Glutamatergic neuron (in vitro differentiated cells): ENCODE measurements at regions not wholly inside any gene's neighbourhood (a gene's known extent, or its start where the extent isn't known, plus 50 kb on each side); places are given as distances from the start of the nearest gene placed in this dataset.

Experiments
- DNase-seq: peaks from one replicate; pipeline ENCODE4 v3.0.0; 2022
- H3K27ac Mint-ChIP-seq: one replicate; pipeline ENCODE4 v1.8.0; 2020; ENCODE audit warnings: mild to moderate bottlenecking, mixed read lengths, inconsistent platforms; ENCODE audit not compliant: unreplicated experiment
- H3K27me3 Mint-ChIP-seq: one replicate; pipeline ENCODE4 v1.8.0; 2020; ENCODE audit warnings: mild to moderate bottlenecking, moderate library complexity, mixed read lengths, inconsistent platforms; ENCODE audit not compliant: unreplicated experiment
- H3K36me3 Mint-ChIP-seq: one replicate; pipeline ENCODE4 v1.8.0; 2020; ENCODE audit warnings: mild to moderate bottlenecking, mixed read lengths, inconsistent platforms; ENCODE audit not compliant: unreplicated experiment
- H3K4me1 Mint-ChIP-seq: one replicate; pipeline ENCODE4 v1.8.0; 2020; ENCODE audit warnings: mild to moderate bottlenecking, low read depth, mixed read lengths, inconsistent platforms; ENCODE audit not compliant: unreplicated experiment
- H3K4me3 Mint-ChIP-seq: one replicate; pipeline ENCODE4 v1.8.0; 2020; ENCODE audit warnings: mild to moderate bottlenecking, mixed read lengths, inconsistent platforms; ENCODE audit not compliant: unreplicated experiment
- H3K9me3 Mint-ChIP-seq: one replicate; pipeline ENCODE4 v1.8.0; 2020; ENCODE audit warnings: mild to moderate bottlenecking, moderate library complexity, mixed read lengths, inconsistent platforms; ENCODE audit not compliant: unreplicated experiment
- TF ChIP-seq, protein P1 (sequence below): fragments of 200-600 bp; sonication (generic); IDR thresholded peaks from one replicate; pipeline ENCODE4 v1.5.0; 2021; ENCODE audit not compliant: partially characterized antibody, unreplicated experiment

DNA sequence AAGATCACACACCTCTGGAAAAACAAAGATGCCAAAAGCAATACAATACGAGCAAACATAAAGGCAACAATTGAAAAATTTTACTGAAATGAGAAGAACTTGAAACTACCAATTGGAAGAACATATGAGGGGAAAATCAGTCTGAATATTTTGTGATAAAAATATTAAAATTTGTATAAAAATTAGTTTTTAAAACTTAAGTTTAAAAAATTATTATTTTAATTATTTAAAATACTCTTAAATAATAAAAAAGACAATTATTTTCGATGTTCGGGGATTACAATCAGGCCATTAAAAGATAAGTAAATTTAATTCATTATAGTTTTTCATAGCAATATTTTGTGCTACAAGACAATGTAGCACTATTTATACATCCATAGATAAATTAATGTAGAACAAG is 1239.3 kb downstream of the AMY1C start:
- H3K27ac Mint-ChIP-seq = no peak overlapping the region
- peaks cover 3% of the 10 kb centered on the region for H3K9me3 Mint-ChIP-seq
- no peak overlapping the region for H3K4me3 Mint-ChIP-seq
- DNase-seq = no peak
- TF ChIP-seq, protein P1, sequence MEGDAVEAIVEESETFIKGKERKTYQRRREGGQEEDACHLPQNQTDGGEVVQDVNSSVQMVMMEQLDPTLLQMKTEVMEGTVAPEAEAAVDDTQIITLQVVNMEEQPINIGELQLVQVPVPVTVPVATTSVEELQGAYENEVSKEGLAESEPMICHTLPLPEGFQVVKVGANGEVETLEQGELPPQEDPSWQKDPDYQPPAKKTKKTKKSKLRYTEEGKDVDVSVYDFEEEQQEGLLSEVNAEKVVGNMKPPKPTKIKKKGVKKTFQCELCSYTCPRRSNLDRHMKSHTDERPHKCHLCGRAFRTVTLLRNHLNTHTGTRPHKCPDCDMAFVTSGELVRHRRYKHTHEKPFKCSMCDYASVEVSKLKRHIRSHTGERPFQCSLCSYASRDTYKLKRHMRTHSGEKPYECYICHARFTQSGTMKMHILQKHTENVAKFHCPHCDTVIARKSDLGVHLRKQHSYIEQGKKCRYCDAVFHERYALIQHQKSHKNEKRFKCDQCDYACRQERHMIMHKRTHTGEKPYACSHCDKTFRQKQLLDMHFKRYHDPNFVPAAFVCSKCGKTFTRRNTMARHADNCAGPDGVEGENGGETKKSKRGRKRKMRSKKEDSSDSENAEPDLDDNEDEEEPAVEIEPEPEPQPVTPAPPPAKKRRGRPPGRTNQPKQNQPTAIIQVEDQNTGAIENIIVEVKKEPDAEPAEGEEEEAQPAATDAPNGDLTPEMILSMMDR = no peak
- peaks cover 5% of the 10 kb centered on the region for H3K36me3 Mint-ChIP-seq
- peaks cover 22% of the 10 kb centered on the region for H3K4me1 Mint-ChIP-seq
- H3K27me3 Mint-ChIP-seq = peaks cover 2% of the 10 kb centered on the region

DNA sequence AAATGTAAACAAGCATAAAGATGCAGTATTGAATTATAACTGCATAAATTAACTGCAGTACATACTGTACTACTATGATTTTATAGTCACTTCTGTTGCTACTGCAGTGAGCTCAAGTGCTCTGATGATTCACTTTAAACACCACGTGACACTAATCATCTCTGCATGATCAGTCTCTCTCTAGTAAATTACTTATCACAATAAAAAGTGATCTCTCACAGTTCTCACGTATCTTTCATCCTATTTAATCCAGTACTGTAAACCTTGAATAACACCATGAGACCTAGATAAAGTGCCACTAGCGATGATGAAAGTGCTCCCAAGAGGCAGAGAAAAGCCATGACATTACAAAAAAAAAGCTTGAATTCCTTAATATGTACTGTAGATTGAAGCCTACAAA is 1242.0 kb downstream of the AMY1C start:
- Mint-ChIP-seq H3K36me3 (no peaks in the 10 kb centered on the region), H3K9me3 (peaks cover 3% of the 10 kb centered on the region), H3K27ac (peak overlapping the region; percentile 98), H3K27me3 (peaks cover 2% of the 10 kb centered on the region), H3K4me3 (peak overlapping the region; percentile 55), H3K4me1 (peaks cover 39% of the 10 kb centered on the region)
- TF ChIP-seq, protein P1 = no peak
- DNase-seq = no peak

DNA sequence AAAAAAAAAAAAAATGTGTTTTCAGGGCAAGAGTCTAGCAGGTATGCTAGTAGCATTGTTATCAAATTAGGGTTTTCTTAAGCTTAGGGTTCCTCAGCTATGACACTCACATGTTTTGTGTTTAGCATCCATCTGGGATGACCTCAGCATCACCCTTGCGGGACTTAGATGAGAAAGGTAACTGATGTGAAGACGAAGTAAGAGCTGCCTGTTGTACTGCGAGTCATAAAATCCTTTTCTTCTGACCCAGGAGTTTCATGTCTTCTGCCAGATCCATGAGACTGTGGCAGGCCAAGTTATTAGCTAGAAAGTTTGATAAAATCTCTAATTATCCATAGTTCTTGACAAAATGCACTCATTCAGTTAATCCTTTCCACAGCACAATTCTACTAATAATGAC is 1251.1 kb downstream of the AMY1C start:
- Mint-ChIP-seq H3K36me3 (no peaks in the 10 kb centered on the region), H3K4me3 (no peak overlapping the region), H3K27ac (no peak overlapping the region), H3K27me3 (no peaks in the 10 kb centered on the region), H3K4me1 (peaks cover 7% of the 10 kb centered on the region), H3K9me3 (peaks cover 2% of the 10 kb centered on the region)
- TF ChIP-seq, protein P1 = no peak
- DNase-seq = no peak

DNA sequence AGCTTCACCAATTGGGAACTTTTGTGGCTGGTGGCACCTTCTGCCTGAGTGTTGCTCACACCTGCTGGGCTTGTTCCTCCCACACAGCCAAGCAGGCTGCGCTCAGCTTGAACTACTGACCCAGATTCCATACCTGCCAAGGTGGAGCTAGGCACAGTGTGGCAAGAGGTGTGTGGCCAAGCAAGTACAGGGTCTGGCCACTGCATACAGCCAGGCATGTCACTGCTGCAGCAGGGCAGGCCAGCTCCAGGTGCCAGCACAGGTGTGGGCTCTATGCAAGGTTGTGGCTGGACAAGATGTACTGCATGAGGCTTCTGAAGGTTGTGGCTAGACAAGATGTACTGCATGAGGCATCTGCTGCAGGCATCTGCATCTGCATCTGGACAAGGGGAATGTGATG is 1254.8 kb downstream of the AMY1C start:
- Mint-ChIP-seq H3K4me1 (no peaks in the 10 kb centered on the region), H3K27ac (no peak overlapping the region), H3K36me3 (no peaks in the 10 kb centered on the region), H3K27me3 (no peaks in the 10 kb centered on the region), H3K4me3 (no peak overlapping the region), H3K9me3 (no peaks in the 10 kb centered on the region)
- TF ChIP-seq, protein P1 = no peak
- DNase-seq = no peak

DNA sequence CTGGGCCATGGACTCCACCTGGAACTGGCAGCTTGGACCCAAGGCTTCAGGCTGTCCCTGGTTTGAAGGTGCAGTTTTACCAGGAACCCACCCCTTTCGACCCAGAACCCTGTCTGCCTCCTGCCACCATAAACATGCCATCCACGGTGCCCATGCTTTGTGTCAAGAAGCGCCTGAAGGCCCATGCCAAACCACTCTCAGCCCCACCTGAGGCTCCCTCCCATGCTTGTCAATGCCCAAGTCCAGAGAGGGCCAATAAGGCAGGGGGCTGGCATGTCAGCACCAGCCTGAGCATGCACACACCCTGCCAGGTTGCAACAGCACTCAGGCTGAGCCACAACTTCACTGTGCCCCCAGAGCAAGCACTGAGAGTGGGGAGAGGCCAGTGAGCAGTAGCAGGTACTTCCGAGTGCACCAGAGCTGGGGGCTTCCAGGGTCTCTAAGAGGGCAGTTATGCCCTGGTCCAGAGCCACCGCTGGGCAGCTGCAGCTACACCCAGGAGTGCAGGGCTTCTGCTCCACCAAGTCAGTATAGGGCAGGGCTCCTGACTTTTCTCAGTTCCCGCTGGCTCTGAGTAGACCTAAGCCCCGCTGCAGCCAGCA is 1256.0 kb downstream of the AMY1C start:
- Mint-ChIP-seq H3K4me3 (no peak overlapping the region), H3K36me3 (no peaks in the 10 kb centered on the region)

More for the DNA sequence above, 1256.0 kb downstream of the AMY1C start:
- no peak for DNase-seq
- Mint-ChIP-seq H3K27me3 (no peaks in the 10 kb centered on the region), H3K27ac (no peak overlapping the region), H3K4me1 (no peaks in the 10 kb centered on the region), H3K9me3 (no peaks in the 10 kb centered on the region)
- TF ChIP-seq, protein P1 = no peak
